ENCODE measurements at regions not wholly inside any gene's neighbourhood (a gene's known extent, or its start where the extent isn't known, plus 50 kb on each side); places are given as distances from the start of the nearest gene placed in this dataset.
A peak's percentile ranks its signal among the peaks of the same experiment; 100 is the strongest.

GRCh38 chr20:9919271-9920014 is 80.6 kb upstream of the PAK5 start:
- DNase-seq (ENCODE audit: low spot score) = no peak

GRCh38 chr20:9918348-9918747 is 79.5 kb upstream of the PAK5 start:
- DNase-seq (ENCODE audit: low spot score) = no peak

GRCh38 chr20:9916761-9917160 is 77.9 kb upstream of the PAK5 start:
- no peak for DNase-seq (ENCODE audit: low spot score)

- DNase-seq (ENCODE audit: low spot score) = peak; percentile 58
These were observed 74.1 kb upstream of the PAK5 start for GRCh38 chr20:9912858-9913434.

GRCh38 chr20:9912290-9912689 is 73.4 kb upstream of the PAK5 start:
- no peak for DNase-seq (ENCODE audit: low spot score)

- no peak for DNase-seq (ENCODE audit: low spot score)
These were observed 72.6 kb upstream of the PAK5 start for GRCh38 chr20:9911519-9911918.

- DNase-seq (ENCODE audit: low spot score) = no peak
These were observed 70.3 kb upstream of the PAK5 start for GRCh38 chr20:9909167-9909566.

GRCh38 chr20:9903048-9903655 is 64.3 kb upstream of the PAK5 start:
- no peak for DNase-seq (ENCODE audit: low spot score)

GRCh38 chr20:9889270-9889981 is 50.5 kb upstream of the PAK5 start:
- no peak for DNase-seq (ENCODE audit: low spot score)
